GM10248 (cell line): ENCODE measurements at regions not wholly inside any gene's neighbourhood (a gene's known extent, or its start where the extent isn't known, plus 50 kb on each side); places are given as distances from the start of the nearest gene placed in this dataset.

Experiments used
- CTCF ChIA-PET: fragments of 300-600 bp; sonication (Branson Sonifier 250); formaldehyde crosslinking; extraction: SDS; loops from one replicate; lab custom pipeline; 2021; ENCODE audit warnings: antibody characterized with exemption; lab: Yijun Ruan, JAX
- POLR2A ChIA-PET: fragments of 350-650 bp; sonication (Branson Sonifier 250); formaldehyde crosslinking; extraction: SDS; loops from one replicate; lab custom pipeline; 2020; ENCODE audit warnings: antibody characterized with exemption; lab: Yijun Ruan, JAX
- DNase-seq: peaks from one replicate; pipeline ENCODE4 v3.0.0; 2012; ENCODE audit errors: extremely low spot score
- CTCF ChIP-seq: IDR thresholded peaks from 2 replicates; pipeline ENCODE4 v1.5.1; 2012; ENCODE audit warnings: mild to moderate bottlenecking, low read depth; ENCODE audit errors: extremely low read depth, missing control alignments, control extremely low read depth

DNA sequence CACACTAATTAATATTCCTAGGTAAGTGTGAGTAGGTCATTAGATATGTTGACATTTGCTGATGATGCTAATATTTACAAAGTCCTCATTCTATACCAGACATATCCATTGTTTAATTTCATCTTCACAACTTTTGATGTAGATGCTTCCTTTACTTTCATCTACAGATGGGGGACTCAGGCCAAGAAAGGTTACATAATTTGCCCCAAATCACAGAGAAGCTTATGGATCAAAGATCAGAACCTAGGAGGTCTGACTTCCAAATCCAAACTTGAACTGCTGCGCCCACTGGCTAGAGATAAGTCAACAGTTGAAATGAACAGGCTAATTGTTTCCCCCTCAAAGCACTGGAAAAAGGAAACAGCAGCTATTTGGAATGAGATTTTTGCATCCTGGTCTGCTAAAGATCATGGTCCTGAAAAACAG lies 95.6 kb upstream of the TMEM178A start:
- ChIA-PET POLR2A (no interaction called here), CTCF (no interaction called here)
- DNase-seq, result no peak
- no peak for TF ChIP-seq CTCF

GRCh38 chr2:39570614-39571013 lies 95.1 kb upstream of the TMEM178A start:
- POLR2A ChIA-PET, result no interaction called here
- CTCF ChIA-PET, result no interaction called here
- TF ChIP-seq CTCF, result no peak
- DNase-seq, result no peak

DNA sequence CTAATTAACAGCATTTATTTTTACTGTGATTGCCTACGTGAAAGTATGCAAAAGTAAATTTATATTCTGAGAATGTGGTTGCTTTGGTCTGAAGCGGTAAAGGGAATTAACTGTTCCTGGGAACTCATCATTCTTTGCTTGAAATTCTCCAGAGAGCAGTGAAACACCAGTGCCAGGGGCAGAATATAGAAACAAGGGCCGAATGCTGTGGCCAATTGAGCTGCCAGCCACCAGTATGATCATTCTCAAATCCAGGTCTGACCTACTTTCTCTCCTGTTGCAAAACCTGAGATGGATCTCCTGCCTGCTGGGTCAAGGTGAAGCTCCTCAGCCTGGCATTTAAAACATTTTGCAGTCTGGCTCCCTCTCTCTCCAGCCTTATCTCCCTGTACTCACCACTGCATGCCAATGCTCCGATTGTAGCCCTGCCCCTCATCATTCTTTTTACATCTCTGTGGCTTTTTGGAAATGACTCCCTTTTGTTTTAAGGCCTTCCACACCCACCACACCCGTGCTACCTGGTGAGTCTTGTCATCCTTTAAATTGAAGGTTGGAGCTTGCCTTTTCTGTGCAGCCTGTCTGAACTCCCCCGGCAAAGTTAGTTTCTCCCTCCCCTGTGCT lies 94.5 kb upstream of the TMEM178A start:
- ChIA-PET POLR2A (no interaction called here), CTCF (no interaction called here)
- DNase-seq, result no peak
- TF ChIP-seq CTCF, result no peak

GRCh38 chr2:39573276-39573675 lies 92.4 kb upstream of the TMEM178A start:
- ChIA-PET POLR2A (interaction anchor here (0.6 kb wide), 1 partner anchor 57 kb away, joined by 3 read pairs; no protein-coding TSS in a partner anchor), CTCF (interaction anchor here (1.1 kb wide), 1 partner anchor 15 kb away, joined by 3 read pairs; no protein-coding TSS in a partner anchor)
- DNase-seq, result no peak
- no peak for TF ChIP-seq CTCF

DNA sequence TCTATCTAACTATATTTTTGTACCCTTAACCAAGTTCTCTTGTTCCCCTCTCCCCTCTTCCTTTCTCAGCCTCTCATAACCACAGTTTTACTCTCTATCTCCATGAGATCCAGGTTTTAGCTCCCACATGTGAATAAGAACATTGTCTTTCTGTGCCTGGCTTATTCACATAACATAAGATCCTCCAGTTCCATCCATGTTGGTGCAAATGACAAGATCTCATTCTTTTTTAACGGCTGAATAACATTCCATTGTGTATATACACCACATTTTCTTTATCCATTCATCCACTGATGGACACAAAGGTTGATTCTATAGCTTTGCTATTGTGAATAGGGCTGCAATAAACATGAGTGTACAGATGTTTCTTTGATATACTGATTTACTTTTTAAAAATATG lies 83.9 kb upstream of the TMEM178A start:
- ChIA-PET POLR2A (no interaction called here), CTCF (no interaction called here)
- no peak for DNase-seq
- TF ChIP-seq CTCF, result no peak

DNA sequence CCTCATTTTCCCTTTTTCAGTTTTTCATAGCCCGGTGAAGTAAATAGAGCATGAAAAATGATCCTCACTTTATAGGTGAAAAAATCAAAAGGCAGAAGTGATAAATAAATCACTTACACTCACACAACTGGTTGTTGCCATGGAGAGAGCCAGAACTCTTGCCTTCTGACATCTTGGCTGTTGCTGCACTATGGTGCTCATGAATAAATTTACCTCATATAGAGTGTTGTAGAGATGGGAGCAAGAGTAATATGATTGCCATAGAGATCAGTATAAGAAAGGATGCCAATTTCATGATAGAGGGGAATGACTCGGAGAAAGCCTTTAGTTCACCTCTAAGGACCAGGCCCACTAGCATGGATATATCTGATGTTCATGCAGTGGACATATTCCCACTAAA lies 82.5 kb upstream of the TMEM178A start:
- ChIA-PET POLR2A (no interaction called here), CTCF (no interaction called here)
- no peak for TF ChIP-seq CTCF
- DNase-seq, result no peak
